WERI-Rb-1 (cell line): ENCODE measurements at regions not wholly inside any gene's neighbourhood (a gene's known extent, or its start where the extent isn't known, plus 50 kb on each side); places are given as distances from the start of the nearest gene placed in this dataset.

Source experiments
- DNase-seq: peaks from one replicate; pipeline ENCODE4 v3.0.0-alpha.2; 2020
- H3K27ac ChIP-seq: fragments of 250-450 bp; sonication (Bioruptor Pico); 2 replicates; pipeline ENCODE4 v1.5.1; 2020; ENCODE audit warnings: mild to moderate bottlenecking, moderate library complexity
- H3K27me3 ChIP-seq: fragments of 250-450 bp; sonication (Bioruptor Pico); 2 replicates; pipeline ENCODE4 v1.5.1; 2021; ENCODE audit warnings: mild to moderate bottlenecking, low read depth, moderate library complexity; ENCODE audit not compliant: insufficient read depth, severe bottlenecking
- H3K36me3 ChIP-seq: fragments of 250-450 bp; sonication (Bioruptor Pico); 2 replicates; pipeline ENCODE4 v1.5.1; 2020; ENCODE audit warnings: mild to moderate bottlenecking, moderate library complexity
- H3K4me3 ChIP-seq: 2 replicates; pipeline ENCODE4 v1.5.1; 2011; ENCODE audit warnings: low read depth, mild to moderate bottlenecking, control low read depth, low read length
- H3K9me3 ChIP-seq: fragments of 250-450 bp; sonication (Bioruptor Pico); 2 replicates; pipeline ENCODE4 v1.5.1; 2021; ENCODE audit warnings: mild to moderate bottlenecking, moderate library complexity; ENCODE audit not compliant: severe bottlenecking
- TF ChIP-seq, protein P1 (sequence below): IDR thresholded peaks from 2 replicates; pipeline ENCODE4 v1.5.1; 2011; ENCODE audit warnings: low read depth, mild to moderate bottlenecking, control low read depth, inconsistent platforms, low read length

DNA sequence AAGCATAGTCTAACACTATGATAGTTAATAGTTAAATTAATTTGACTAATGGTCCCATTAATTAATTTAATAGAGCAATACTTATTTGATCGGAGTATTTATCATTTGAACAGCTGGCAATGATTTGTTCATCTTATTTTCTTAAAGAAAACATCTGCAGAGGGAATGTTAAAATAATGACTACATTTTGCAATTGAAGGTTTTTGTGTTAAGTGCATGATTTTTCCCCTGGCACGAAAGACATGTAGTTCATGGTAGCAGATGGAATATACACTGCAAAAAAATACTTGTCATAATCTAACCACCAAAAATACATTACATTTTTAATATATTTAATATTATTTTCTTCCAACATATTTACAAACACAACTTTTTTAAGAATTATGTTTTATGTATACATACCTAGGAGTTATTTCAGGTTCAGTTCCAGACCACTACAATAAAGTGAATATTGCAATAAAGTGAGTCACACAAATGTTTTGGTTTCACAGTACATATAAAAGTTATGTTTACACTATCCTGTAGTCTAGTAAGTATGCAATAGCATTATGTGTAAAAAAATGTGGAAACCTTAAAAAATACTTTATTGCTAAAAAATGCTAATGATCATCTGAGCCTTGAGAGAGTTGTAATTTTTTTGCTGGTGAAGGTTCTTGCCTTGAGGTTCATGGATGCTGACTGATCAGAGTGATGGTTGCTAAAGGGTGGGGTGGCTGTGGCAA is 292.6 kb upstream of the DAB2 start:
- Histone ChIP-seq H3K4me3 (no peak overlapping the region), H3K27me3 (no peaks in the 10 kb centered on the region), H3K9me3 (no peaks in the 10 kb centered on the region), H3K27ac (no peak overlapping the region), H3K36me3 (no peaks in the 10 kb centered on the region)
- TF ChIP-seq, protein P1, sequence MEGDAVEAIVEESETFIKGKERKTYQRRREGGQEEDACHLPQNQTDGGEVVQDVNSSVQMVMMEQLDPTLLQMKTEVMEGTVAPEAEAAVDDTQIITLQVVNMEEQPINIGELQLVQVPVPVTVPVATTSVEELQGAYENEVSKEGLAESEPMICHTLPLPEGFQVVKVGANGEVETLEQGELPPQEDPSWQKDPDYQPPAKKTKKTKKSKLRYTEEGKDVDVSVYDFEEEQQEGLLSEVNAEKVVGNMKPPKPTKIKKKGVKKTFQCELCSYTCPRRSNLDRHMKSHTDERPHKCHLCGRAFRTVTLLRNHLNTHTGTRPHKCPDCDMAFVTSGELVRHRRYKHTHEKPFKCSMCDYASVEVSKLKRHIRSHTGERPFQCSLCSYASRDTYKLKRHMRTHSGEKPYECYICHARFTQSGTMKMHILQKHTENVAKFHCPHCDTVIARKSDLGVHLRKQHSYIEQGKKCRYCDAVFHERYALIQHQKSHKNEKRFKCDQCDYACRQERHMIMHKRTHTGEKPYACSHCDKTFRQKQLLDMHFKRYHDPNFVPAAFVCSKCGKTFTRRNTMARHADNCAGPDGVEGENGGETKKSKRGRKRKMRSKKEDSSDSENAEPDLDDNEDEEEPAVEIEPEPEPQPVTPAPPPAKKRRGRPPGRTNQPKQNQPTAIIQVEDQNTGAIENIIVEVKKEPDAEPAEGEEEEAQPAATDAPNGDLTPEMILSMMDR, result no peak
- no peak for DNase-seq

DNA sequence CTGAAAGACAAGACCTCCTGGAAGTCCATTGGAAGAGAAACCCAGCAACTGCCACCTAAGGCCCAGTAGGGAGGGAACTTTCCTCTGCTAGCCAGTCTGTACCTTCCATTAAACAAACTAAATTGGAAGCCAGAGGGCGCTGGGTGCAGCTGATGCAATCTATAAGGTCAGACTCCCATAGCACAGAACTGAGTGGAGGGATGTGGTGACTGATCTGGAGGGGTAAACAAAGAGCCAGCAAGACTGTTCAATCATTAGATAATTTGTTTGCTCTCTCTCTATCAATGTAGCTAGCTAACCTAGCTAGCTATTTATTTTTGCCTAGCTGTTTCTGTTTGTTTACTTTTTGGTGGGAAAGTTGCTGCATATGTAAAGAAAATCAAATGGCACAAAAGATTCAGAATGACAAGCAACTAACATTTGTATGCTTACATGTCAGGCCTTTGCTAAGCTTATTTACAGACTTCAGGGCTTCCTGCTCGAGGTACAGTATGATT is 291.8 kb upstream of the DAB2 start:
- Histone ChIP-seq H3K4me3 (no peak overlapping the region), H3K36me3 (no peaks in the 10 kb centered on the region), H3K27me3 (no peaks in the 10 kb centered on the region), H3K27ac (no peak overlapping the region), H3K9me3 (no peaks in the 10 kb centered on the region)
- TF ChIP-seq, protein P1, result peak; percentile 69
- peak; percentile 78 for DNase-seq

DNA sequence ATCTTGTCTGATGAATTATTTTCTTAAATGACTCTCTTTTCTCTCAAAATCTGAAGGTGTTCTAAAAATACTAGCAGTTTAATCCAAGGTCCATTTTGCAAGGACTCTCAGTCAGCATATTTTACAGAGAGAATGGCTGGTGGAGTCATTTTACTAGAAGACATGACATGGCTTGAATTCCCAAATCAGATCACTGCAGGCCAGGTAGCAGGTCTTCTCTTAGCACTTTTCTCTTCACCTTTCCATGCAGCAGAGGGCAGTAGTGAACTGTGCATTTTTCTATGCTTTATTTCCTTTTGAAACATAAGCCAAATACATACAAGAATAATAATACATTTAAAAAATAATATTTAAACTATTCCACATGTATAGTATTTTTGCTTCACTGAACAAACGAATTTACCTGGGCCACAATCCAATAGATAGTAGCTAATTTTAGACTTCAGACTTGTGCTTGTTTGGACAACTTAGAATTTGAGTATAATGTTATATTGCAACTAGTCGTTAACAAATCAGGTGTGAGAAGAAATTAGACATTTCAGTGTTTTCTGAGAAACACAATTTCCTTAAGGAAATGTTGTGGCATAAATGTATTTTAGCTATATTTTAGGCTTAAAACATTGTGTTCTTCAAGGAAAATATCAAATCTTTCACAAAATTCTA is 289.4 kb upstream of the DAB2 start:
- Histone ChIP-seq H3K36me3 (no peaks in the 10 kb centered on the region), H3K27ac (no peak overlapping the region), H3K9me3 (no peaks in the 10 kb centered on the region), H3K4me3 (no peak overlapping the region), H3K27me3 (no peaks in the 10 kb centered on the region)
- peak; percentile 42 for DNase-seq
- TF ChIP-seq, protein P1, result peak; percentile 60

DNA sequence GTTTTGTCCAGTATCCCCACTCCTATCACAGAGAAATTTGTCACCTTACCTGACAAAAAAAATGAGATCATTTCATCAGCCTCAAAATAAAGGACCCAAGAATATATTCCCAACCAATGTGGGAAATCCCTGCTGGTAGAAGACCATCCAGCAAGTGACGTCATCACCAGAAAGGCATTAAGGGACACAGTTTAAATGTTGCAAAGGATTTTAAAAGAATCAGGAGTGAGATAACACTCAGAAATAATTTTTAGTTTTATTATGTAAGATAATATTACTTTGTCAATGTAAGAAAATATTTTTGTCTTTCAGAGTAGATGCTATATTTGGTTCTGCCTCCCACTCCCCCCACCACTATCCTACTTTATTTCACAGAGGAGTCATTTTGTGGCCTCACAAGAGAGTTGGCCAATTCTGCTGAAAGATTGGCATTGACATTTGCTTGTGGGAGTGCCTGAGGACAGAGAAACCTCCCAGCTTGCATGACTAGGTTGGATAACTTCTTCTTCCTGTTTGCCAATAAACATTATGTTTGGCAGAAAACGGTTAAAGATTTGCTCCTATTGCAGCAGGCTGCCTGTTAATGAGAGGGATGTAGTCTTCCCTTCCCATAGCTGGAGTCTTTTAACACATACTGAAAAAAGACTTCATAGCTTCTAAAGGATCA is 288.6 kb upstream of the DAB2 start:
- Histone ChIP-seq H3K27me3 (no peaks in the 10 kb centered on the region), H3K4me3 (no peak overlapping the region), H3K9me3 (no peaks in the 10 kb centered on the region), H3K27ac (no peak overlapping the region), H3K36me3 (no peaks in the 10 kb centered on the region)
- no peak for DNase-seq
- TF ChIP-seq, protein P1, result no peak

DNA sequence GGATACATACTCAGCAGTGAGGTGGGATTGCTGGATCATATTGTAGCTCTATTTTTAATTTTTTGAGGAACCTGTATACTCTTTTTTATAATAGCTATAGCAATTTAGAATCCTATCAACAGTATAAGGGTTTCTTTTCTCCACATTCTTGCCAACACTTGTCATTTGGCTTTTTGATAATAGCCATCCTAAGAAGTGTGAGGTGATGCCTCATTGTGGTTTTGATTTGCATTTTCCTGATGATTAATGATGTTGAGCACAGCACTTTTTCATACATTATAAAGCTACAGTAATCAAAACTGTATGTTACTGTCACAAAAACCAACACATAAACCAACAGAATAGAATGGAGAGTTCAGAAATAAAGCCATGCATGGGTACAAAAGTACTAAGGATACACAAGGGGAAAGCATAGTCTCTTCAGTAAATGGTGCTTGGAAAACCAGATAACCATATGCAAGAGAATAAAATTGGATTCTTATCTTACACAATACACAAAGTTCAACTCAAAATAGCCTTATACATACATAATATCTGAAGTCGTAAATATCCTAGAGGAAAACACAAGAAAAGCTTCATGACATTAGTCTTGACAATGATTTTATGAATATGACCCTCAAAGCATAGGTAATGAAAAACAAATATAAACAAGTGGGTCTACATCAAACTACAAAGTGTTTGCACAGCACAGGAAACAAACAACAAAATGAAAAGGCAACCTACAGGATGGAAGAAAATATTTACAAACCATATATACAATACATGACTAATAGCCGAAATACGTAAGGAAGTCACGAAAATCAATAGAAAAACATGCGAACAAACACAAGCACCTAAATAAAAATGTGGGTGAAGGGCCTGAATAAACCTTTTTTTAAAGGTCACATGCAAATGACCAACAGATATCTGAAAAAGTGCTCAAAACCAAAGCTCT is 287.8 kb upstream of the DAB2 start:
- H3K4me3 ChIP-seq, result no peak overlapping the region
- H3K9me3 ChIP-seq, result no peaks in the 10 kb centered on the region
- no peaks in the 10 kb centered on the region for H3K27me3 ChIP-seq
- TF ChIP-seq, protein P1, result no peak
- DNase-seq, result no peak
- H3K36me3 ChIP-seq, result no peaks in the 10 kb centered on the region
- no peak overlapping the region for H3K27ac ChIP-seq
